DOHH2 (cell line): ENCODE measurements at regions not wholly inside any gene's neighbourhood (a gene's known extent, or its start where the extent isn't known, plus 50 kb on each side); places are given as distances from the start of the nearest gene placed in this dataset.

Source experiments
- H3F3A ChIP-seq: fragments of 200-600 bp; sonication (generic), shearing (Covaris generic); 2 replicates; pipeline ENCODE4 v1.6.0; 2016; ENCODE audit warnings: antibody characterized with exemption, mild to moderate bottlenecking; ENCODE audit not compliant: control insufficient read depth, insufficient read depth
- H3K27ac ChIP-seq: fragments of 200-600 bp; sonication (generic); 2 replicates; pipeline ENCODE4 v1.5.1; 2014; ENCODE audit warnings: low read depth, mild to moderate bottlenecking, low read length, moderate library complexity
- H3K27me3 ChIP-seq: fragments of 200-600 bp; sonication (generic); 2 replicates; pipeline ENCODE4 v1.6.1; 2014; ENCODE audit warnings: mild to moderate bottlenecking, low read length, mixed read lengths; ENCODE audit not compliant: control insufficient read depth
- H3K36me3 ChIP-seq: fragments of 200-600 bp; sonication (generic); 2 replicates; pipeline ENCODE4 v1.6.1; 2014; ENCODE audit warnings: mild to moderate bottlenecking, low read length, moderate library complexity, mixed read lengths; ENCODE audit not compliant: control insufficient read depth
- H3K4me1 ChIP-seq: fragments of 200-600 bp; sonication (generic); 2 replicates; pipeline ENCODE4 v1.6.1; 2014; ENCODE audit warnings: mild to moderate bottlenecking, low read length, mixed read lengths; ENCODE audit not compliant: control insufficient read depth
- H3K4me2 ChIP-seq: fragments of 200-600 bp; sonication (generic); 2 replicates; pipeline ENCODE4 v1.6.0; 2014; ENCODE audit warnings: mild to moderate bottlenecking, low read length, moderate library complexity
- H3K4me3 ChIP-seq: fragments of 200-600 bp; sonication (generic); 2 replicates; pipeline ENCODE4 v1.5.1; 2014; ENCODE audit warnings: mild to moderate bottlenecking, low read length, mixed read lengths
- H3K79me2 ChIP-seq: fragments of 200-600 bp; sonication (generic); 2 replicates; pipeline ENCODE4 v1.6.1; 2014; ENCODE audit warnings: mild to moderate bottlenecking, low read length, mixed read lengths; ENCODE audit not compliant: control insufficient read depth
- H3K9me2 ChIP-seq: fragments of 200-600 bp; sonication (generic); replicated peaks from 2 replicates; pipeline ENCODE4 v1.6.1; 2014; ENCODE audit warnings: mild to moderate bottlenecking, low read length, mixed read lengths; ENCODE audit not compliant: control insufficient read depth
- H3K9me3 ChIP-seq: fragments of 200-600 bp; sonication (generic); 2 replicates; pipeline ENCODE4 v1.6.1; 2014; ENCODE audit warnings: antibody characterized with exemption, low read length, mixed read lengths; ENCODE audit not compliant: control insufficient read depth, insufficient read depth
- H4K20me1 ChIP-seq: fragments of 200-600 bp; sonication (generic); 2 replicates; pipeline ENCODE4 v1.6.0; 2014; ENCODE audit warnings: low read depth, mild to moderate bottlenecking, antibody characterized with exemption, low read length, moderate library complexity; ENCODE audit not compliant: control insufficient read depth, insufficient read depth
- EZH2phosphoT487 ChIP-seq: fragments of 200-600 bp; sonication (generic); IDR thresholded peaks from 2 replicates; pipeline ENCODE4 v1.6.1; 2017; ENCODE audit warnings: borderline replicate concordance, mild to moderate bottlenecking, antibody characterized with exemption, low read length, moderate library complexity, mixed read lengths
- TF ChIP-seq, protein P1 (sequence below): fragments of 200-600 bp; sonication (generic); IDR thresholded peaks from one replicate; pipeline ENCODE4 v1.5.1; 2014; ENCODE audit warnings: antibody characterized with exemption, mild to moderate bottlenecking, low read depth, low read length; ENCODE audit not compliant: poor library complexity, severe bottlenecking

DNA sequence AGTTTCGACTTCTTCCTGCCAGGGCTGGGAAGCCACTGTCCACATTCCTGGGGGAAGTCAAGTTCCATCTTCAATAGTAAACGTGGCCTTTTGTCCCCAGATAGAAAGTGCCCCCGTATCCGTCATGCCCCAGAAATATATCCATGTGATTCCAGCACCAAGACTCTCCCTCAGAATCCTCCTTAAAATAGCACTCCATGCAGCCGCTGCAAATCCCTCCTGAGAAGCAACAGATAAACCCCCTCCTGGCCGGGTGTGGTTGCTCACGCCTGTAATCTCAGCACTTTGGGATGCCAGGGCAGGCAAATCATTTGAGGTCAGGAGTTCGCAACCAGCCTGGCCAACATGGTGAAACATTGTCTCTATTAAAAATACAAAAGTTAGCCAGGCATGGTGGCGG lies 126.1 kb downstream of the OLFM1 start:
- no peak overlapping the region for H3K4me3 ChIP-seq
- TF ChIP-seq, protein P1, sequence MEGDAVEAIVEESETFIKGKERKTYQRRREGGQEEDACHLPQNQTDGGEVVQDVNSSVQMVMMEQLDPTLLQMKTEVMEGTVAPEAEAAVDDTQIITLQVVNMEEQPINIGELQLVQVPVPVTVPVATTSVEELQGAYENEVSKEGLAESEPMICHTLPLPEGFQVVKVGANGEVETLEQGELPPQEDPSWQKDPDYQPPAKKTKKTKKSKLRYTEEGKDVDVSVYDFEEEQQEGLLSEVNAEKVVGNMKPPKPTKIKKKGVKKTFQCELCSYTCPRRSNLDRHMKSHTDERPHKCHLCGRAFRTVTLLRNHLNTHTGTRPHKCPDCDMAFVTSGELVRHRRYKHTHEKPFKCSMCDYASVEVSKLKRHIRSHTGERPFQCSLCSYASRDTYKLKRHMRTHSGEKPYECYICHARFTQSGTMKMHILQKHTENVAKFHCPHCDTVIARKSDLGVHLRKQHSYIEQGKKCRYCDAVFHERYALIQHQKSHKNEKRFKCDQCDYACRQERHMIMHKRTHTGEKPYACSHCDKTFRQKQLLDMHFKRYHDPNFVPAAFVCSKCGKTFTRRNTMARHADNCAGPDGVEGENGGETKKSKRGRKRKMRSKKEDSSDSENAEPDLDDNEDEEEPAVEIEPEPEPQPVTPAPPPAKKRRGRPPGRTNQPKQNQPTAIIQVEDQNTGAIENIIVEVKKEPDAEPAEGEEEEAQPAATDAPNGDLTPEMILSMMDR, result no peak
- no peak for TF ChIP-seq EZH2phosphoT487
- H3K9me2 ChIP-seq, result no peaks in the 10 kb centered on the region
- no peaks in the 10 kb centered on the region for H3K4me1 ChIP-seq
- H3K36me3 ChIP-seq, result no peaks in the 10 kb centered on the region
- H3K27ac ChIP-seq, result no peak overlapping the region
- H4K20me1 ChIP-seq, result no peaks in the 10 kb centered on the region
- H3K79me2 ChIP-seq, result no peaks in the 10 kb centered on the region
- no peak overlapping the region for H3K4me2 ChIP-seq
- H3K27me3 ChIP-seq, result no peaks in the 10 kb centered on the region
- H3F3A ChIP-seq, result no peaks in the 10 kb centered on the region
- H3K9me3 ChIP-seq, result peaks cover 26% of the 10 kb centered on the region; the same call in 1 of the 2 replicates

DNA sequence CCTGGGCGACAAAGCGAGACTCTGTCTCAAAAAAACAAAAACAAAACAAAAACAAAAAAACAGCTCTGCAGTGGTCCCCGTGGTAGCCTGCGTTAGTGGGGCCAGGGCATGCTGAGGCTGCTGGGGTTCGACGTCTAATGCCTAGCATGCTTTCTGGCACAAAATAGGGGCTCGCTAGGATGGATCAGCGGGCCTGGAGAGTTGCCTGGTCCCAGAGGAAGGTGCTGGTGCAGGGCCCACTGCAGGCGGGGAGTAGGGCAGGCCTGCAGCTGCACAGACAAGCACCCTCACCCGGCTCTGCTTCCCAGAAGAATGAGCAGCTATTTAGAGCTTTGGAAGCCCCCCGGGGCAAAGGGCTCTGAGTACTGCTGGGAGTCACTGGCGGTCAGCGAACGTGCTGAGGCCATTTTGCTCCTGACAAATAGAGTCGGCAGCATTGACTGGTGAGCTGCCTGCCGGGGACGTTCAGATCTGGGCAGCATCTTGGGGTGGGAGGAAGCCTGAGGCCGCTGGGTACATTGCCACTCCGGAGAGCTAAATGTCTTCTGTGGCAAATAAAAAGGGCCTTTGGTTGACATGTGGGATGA lies 126.7 kb downstream of the OLFM1 start:
- Histone ChIP-seq H3K4me1 (no peaks in the 10 kb centered on the region), H3K27me3 (no peaks in the 10 kb centered on the region), H3K4me3 (no peak overlapping the region), H3K27ac (no peak overlapping the region), H4K20me1 (no peaks in the 10 kb centered on the region), H3K9me2 (no peaks in the 10 kb centered on the region), H3K9me3 (peaks cover 26% of the 10 kb centered on the region; the same call in 1 of the 2 replicates), H3K4me2 (no peak overlapping the region), H3K36me3 (no peaks in the 10 kb centered on the region), H3K79me2 (no peaks in the 10 kb centered on the region), H3F3A (no peaks in the 10 kb centered on the region)
- TF ChIP-seq, protein P1, result no peak
- no peak for TF ChIP-seq EZH2phosphoT487

DNA sequence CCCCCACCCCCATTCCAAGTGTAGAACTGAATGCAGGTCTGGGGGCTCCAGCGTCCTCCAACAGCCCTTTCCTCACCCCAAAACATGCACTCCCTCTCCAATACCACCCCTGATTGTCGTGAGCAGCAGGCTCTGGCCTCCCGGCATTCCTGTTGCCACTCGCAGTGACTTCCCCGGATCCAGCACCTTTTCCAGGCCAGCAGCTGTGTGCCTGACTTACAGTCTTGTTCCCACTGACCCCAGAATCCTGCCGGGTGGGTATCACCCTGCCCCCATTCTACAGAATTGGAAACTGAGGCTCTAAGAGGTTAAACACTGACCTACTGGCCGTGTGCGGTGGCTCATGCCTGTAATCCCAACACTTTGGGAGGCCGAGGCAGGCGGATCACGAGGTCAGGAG lies 127.2 kb downstream of the OLFM1 start:
- no peak overlapping the region for H3K4me3 ChIP-seq
- no peak for TF ChIP-seq EZH2phosphoT487
- TF ChIP-seq, protein P1, result no peak
- no peaks in the 10 kb centered on the region for H4K20me1 ChIP-seq
- H3K27me3 ChIP-seq, result no peaks in the 10 kb centered on the region
- H3K9me2 ChIP-seq, result no peaks in the 10 kb centered on the region
- no peaks in the 10 kb centered on the region for H3F3A ChIP-seq
- peaks cover 26% of the 10 kb centered on the region; the same call in 1 of the 2 replicates for H3K9me3 ChIP-seq
- no peak overlapping the region for H3K4me2 ChIP-seq
- no peaks in the 10 kb centered on the region for H3K4me1 ChIP-seq
- H3K27ac ChIP-seq, result no peak overlapping the region
- no peaks in the 10 kb centered on the region for H3K79me2 ChIP-seq
- no peaks in the 10 kb centered on the region for H3K36me3 ChIP-seq
